ENCODE measurements at regions not wholly inside any gene's neighbourhood (a gene's known extent, or its start where the extent isn't known, plus 50 kb on each side); places are given as distances from the start of the nearest gene placed in this dataset.

- TF ChIP-seq, protein P1, sequence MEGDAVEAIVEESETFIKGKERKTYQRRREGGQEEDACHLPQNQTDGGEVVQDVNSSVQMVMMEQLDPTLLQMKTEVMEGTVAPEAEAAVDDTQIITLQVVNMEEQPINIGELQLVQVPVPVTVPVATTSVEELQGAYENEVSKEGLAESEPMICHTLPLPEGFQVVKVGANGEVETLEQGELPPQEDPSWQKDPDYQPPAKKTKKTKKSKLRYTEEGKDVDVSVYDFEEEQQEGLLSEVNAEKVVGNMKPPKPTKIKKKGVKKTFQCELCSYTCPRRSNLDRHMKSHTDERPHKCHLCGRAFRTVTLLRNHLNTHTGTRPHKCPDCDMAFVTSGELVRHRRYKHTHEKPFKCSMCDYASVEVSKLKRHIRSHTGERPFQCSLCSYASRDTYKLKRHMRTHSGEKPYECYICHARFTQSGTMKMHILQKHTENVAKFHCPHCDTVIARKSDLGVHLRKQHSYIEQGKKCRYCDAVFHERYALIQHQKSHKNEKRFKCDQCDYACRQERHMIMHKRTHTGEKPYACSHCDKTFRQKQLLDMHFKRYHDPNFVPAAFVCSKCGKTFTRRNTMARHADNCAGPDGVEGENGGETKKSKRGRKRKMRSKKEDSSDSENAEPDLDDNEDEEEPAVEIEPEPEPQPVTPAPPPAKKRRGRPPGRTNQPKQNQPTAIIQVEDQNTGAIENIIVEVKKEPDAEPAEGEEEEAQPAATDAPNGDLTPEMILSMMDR (IDR thresholded peaks at IDR 0.05; ENCODE audit: insufficient read depth, low read depth, low read length, missing control alignments) = no peak
- no peak for DNase-seq (ENCODE audit: low read depth)
- H3K4me3 ChIP-seq (ENCODE audit: low read depth, low read length) = no peak overlapping the region
Observed at GRCh38 chr3:162670181-162670580, 1173.6 kb downstream of the OTOL1 start.

- TF ChIP-seq, protein P1 (IDR thresholded peaks at IDR 0.05; ENCODE audit: insufficient read depth, low read depth, low read length, missing control alignments) = no peak
Observed at GRCh38 chr3:162677475-162677874, 1180.9 kb downstream of the OTOL1 start.

DNA sequence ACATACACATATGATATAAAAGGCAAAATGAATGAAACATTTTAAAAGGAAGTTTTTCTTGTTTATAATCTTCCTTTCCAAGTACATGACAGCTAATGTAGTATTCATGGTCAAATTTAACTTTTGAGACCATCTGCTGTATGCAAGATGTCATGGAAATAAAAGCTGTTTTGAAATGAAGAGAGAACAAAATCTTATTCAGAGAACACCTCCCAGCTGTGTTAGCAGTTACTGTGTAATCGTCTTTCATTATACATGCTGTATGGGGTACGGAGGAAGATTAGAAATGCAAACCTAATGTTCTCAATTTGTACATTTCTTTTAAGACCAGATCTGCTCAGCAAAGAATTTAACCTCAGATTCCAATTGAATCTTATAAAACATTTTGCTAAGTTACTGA lies 1182.3 kb downstream of the OTOL1 start:
- no peak overlapping the region for H3K4me3 ChIP-seq (ENCODE audit: low read depth, low read length)
- no peak for DNase-seq (ENCODE audit: low read depth)
- TF ChIP-seq, protein P1 (IDR thresholded peaks at IDR 0.05; ENCODE audit: insufficient read depth, low read depth, low read length, missing control alignments) = no peak

More at GRCh38 chr3:162677475-162677874, 1180.9 kb downstream of the OTOL1 start:
- DNase-seq (ENCODE audit: low read depth) = no peak
- no peak overlapping the region for H3K4me3 ChIP-seq (ENCODE audit: low read depth, low read length)

DNA sequence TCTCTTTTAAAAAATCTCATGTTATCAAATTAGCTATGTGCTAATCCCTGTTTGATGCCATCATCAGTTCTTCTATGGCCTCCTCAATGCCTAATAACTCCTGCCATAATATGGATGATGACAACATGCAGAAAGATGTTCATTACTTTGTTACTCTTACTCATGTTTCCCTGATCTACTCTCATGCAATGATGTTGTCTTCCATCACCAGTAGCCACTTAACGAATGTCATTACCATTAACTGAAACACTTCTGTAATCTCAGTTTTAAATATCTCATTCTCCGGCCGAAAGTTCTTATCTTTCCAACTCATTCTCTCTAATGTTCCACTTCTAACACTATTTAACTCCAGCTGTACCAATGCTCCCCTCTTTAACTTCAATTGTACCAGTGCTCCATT lies 1187.7 kb downstream of the OTOL1 start:
- no peak for DNase-seq (ENCODE audit: low read depth)
- H3K4me3 ChIP-seq (ENCODE audit: low read depth, low read length) = no peak overlapping the region
- TF ChIP-seq, protein P1 (IDR thresholded peaks at IDR 0.05; ENCODE audit: insufficient read depth, low read depth, low read length, missing control alignments) = no peak

DNA sequence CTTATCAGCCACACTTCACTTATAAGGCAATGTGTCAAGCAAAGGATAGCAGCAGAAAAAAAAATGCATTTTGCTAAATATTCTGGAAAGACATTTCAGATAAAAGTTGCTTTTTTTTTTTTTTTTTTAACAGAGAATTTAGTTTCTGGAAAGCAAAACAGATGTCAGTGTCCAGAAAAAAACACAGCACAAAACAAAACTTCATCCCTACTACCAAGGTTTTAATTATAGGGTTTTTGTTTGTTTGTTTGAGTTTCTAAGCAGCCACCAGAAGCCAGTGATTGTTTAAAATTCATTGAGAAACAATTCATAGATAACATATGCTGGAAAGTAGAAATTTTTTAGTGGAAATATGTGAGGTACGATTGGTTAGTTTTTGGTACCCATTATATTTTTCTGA lies 1202.7 kb downstream of the OTOL1 start:
- H3K4me3 ChIP-seq (ENCODE audit: low read depth, low read length) = no peak overlapping the region
- no peak for DNase-seq (ENCODE audit: low read depth)
- TF ChIP-seq, protein P1 (IDR thresholded peaks at IDR 0.05; ENCODE audit: insufficient read depth, low read depth, low read length, missing control alignments) = no peak

- TF ChIP-seq, protein P1 (IDR thresholded peaks at IDR 0.05; ENCODE audit: insufficient read depth, low read depth, low read length, missing control alignments) = no peak
- H3K4me3 ChIP-seq (ENCODE audit: low read depth, low read length) = no peak overlapping the region
- DNase-seq (ENCODE audit: low read depth) = no peak
Observed at GRCh38 chr3:162701211-162701610, 1204.6 kb downstream of the OTOL1 start.

- no peak overlapping the region for H3K4me3 ChIP-seq (ENCODE audit: low read depth, low read length)
- TF ChIP-seq, protein P1 (IDR thresholded peaks at IDR 0.05; ENCODE audit: insufficient read depth, low read depth, low read length, missing control alignments) = no peak
- no peak for DNase-seq (ENCODE audit: low read depth)
Observed at GRCh38 chr3:162702768-162703385, 1206.3 kb downstream of the OTOL1 start.

All from GM12865 (cell line).